GM19397 (cell line): ENCODE measurements at regions not wholly inside any gene's neighbourhood (a gene's known extent, or its start where the extent isn't known, plus 50 kb on each side); places are given as distances from the start of the nearest gene placed in this dataset.

Experiments used
- ATAC-seq: cut with Tn5 transposase; IDR thresholded peaks from one replicate; pipeline ENCODE4 v1.9.1; 2021; ENCODE audit warnings: mild to moderate bottlenecking, moderate library complexity; ENCODE audit not compliant: unreplicated experiment

DNA sequence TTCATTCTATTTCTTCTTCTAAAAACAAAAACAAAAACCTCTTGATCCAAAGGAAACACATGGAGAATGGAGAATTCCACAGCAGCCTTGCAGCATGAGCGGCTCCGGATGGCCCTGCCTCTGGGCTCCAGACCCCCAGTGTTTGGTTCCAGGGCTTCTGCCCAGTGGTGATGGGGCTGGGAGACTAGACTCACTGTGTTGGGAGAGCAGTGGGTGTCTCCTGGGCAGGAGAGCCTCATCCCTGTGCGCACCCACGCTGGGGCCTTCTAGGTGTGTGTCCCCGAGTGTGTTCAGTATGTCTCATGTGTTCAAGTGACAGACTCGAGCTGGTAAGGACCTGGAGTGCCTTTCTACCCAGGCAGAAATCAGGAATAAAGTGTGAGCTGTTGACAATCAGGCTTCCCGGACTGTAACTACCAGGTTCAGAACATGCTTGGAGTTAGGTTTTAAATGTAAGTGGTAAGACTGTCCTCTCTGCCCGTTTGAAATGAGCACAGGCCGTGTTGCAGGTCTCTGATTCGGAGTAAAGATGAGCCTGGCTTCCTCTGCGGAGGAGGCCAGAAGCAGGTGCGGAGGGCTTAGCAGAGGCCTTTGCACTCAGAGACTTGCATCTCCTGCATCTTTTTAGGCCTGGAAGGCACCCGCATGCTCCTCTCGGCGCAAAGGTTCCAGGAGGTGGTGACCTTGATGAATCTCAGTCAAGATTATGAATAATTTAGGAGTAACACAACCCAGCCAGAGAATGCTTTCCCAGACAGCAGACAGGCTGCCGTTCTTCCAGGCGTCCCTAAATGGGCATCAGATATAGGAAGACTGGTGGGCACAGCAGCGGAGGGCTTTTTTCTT lies 253.6 kb downstream of the CDH26 start:
- no peak for ATAC-seq

- no peak for ATAC-seq
These were observed 254.5 kb downstream of the CDH26 start for GRCh38 chr20:60212695-60213094.

- no peak for ATAC-seq
These were observed 255.1 kb downstream of the CDH26 start for GRCh38 chr20:60213126-60213893.

- no peak for ATAC-seq
These were observed 256.9 kb downstream of the CDH26 start for GRCh38 chr20:60214901-60215815.

DNA sequence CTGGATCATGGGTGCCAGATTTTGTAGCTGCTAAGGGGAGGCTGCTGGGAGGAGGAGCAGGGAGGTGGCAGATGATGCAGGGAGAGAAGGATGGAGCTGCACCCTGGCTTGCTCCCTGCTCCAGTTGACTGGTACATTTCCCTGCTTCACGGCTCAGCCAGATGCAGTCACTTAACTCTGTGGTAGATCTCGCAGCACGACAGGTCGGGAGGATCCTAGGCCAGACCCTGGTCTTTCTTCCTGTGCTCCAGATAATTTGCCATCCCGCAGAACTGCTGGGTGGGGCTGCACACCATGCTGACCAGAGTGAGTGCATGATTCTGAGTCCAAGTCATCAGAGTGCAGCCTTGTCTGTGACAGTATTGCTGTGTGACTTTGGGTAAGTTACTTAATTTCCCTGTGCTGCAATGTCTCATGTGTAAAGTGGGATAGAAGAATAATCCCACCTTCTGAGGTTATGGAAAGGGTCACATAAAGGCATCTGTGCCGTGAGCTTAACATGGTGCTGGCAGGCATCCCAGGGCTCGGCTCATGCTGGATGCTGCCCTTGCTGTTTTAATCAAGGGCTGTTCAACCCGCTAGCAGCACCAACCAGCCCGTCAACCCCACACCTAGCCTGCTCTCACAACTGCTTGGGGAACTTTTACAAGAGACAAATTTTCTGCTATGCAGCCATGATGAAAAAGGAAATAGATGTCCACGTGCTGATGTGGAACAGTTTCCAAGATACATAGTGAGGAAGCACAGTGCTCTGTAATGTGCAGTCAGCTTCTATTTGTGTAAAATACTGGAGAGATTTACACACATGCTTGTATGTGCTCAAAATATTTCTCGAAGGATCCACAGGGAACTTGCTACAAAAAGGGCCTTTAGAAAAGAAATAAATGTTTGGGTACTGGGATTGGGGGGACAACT lies 257.9 kb downstream of the CDH26 start:
- no peak for ATAC-seq

DNA sequence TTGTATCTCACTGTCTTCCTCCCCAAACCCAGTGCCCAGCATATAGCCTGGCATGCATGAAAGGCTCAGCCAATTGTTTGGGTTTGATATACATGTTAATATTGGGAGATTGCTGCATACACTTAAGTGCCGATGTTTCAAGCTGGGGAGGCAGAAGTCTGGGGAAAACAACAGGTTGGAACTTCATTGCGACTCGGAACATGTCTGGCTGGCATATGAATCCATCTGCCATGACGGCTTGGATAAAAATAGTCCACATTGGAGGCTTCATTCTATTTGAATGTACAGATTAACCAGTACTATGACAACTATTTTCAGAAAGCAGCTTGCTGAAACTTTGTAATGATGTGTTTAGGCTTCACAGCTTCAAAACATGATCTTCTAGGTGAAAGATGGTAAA lies 261.0 kb downstream of the CDH26 start:
- no peak for ATAC-seq

- ATAC-seq = no peak
These were observed 261.9 kb downstream of the CDH26 start for GRCh38 chr20:60219984-60220562.

DNA sequence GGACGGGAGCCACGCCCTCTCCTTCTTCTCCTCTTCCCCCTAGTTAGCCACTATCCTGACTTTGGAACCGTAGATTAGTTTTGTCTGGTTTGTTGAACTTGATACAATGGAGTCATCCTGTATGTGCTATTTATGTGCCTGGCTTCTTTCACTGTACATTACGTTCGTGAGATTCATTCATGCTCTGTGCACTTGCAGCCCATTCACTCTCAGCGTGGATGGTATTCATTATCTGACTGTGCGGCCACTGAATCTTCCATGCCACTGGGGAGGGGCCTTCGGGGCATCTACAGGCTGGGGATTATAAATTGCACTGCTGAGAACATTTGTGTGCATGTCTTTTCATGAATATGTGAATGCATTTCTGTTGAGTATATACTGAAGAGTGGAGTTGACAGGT lies 262.5 kb downstream of the CDH26 start:
- ATAC-seq = no peak

- ATAC-seq = no peak
These were observed 263.4 kb downstream of the CDH26 start for GRCh38 chr20:60221593-60221992.

- ATAC-seq = no peak
These were observed 264.3 kb downstream of the CDH26 start for GRCh38 chr20:60222497-60222896.

DNA sequence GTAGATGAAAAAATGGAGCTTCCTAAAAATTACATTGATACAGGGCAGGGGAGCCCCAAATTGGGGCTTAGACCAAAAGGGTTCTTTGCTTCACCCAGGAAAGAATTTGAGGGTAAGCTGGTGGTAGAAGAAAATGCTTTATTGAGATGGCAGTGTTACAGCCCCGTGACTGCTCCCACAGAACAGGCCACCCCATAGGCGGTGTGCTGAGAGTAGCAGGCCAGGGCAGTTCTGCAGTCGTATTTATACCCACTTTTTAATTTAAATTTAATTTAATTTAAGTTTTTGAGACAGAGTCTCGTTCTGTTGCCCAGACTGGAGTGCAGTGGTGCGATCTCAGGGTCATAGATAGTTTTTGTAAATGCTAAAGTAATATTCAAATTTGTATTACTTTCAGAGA lies 265.0 kb downstream of the CDH26 start:
- ATAC-seq = no peak

- ATAC-seq = no peak
These were observed 266.7 kb downstream of the CDH26 start for GRCh38 chr20:60224914-60225313.

GRCh38 chr20:60228255-60228654 lies 270.0 kb downstream of the CDH26 start:
- ATAC-seq = no peak

DNA sequence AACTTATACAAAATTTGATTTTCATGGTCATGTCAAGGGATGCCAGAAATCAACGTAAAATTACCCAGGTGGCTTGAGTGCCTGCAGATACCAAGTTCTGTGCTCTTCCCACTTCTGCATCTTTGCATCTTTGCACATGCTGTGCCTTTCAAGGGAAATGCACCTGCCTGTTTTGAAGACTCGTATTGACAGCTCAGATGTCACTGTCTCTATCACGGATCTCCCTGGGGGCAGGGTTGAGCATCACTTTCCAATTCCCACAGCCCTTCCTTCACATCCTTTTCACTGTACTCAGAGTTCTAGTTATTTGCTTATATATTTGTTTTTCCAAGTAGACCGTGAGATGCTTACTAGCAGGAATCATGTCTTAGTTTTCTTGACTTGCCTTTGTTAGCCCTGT lies 274.2 kb downstream of the CDH26 start:
- ATAC-seq = no peak

DNA sequence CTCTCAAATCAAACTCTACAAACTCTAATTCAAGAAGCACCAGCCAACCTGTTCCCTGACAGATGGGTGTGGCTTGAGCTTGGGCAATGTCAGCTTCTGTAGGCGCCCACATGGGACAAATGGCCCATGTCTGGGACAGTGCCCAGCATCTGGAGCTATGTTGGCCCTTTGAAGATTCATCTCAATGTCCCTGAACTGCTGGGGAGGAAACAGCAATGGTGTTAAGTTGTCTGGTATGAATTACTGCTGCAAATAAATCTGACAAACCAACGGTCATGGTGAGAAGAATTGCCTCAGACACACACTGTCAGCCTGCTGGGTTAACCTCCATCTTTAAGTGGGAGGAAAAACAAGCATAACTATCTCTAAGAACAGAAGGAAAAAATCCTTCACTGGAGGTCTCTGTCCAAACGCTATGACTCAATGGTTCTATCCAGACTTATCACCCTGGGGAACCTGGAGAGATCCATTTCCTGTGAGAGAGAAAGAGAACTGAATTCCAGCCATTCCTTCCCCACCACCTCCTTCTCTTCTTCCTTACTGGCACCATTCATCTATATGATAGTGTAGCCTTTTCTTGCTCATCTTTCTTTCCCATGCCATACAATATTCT lies 274.9 kb downstream of the CDH26 start:
- ATAC-seq = no peak

GRCh38 chr20:60236613-60237012 lies 278.4 kb downstream of the CDH26 start:
- ATAC-seq = no peak

GRCh38 chr20:60237981-60238380 lies 279.8 kb downstream of the CDH26 start:
- ATAC-seq = no peak

- no peak for ATAC-seq
These were observed 280.9 kb downstream of the CDH26 start for GRCh38 chr20:60238992-60239660.

- no peak for ATAC-seq
These were observed 281.7 kb downstream of the CDH26 start for GRCh38 chr20:60239956-60240355.
